ENCODE measurements at regions not wholly inside any gene's neighbourhood (a gene's known extent, or its start where the extent isn't known, plus 50 kb on each side); places are given as distances from the start of the nearest gene placed in this dataset.

GRCh38 chr16:54517181-54517580, 230.6 kb upstream of the IRX3 start:
- H3K27me3 ChIP-seq (ENCODE audit: insufficient read depth, insufficient read length), result no peaks in the 10 kb centered on the region
- H3K4me1 ChIP-seq (ENCODE audit: insufficient read depth, insufficient read length), result no peaks in the 10 kb centered on the region
- DNase-seq (ENCODE audit: low read depth, low spot score), result no peak
- no peak overlapping the region for H3K9ac ChIP-seq (ENCODE audit: insufficient read length, low read depth)
- H3K4me3 ChIP-seq (ENCODE audit: insufficient read length, low read depth), result no peak overlapping the region
- no peaks in the 10 kb centered on the region for H3K9me3 ChIP-seq (ENCODE audit: insufficient read depth, low read length)
- TF ChIP-seq SUZ12 (IDR thresholded peaks at IDR 0.05; ENCODE audit: extremely low read depth, insufficient read depth, insufficient read length), result no peak
- TF ChIP-seq ZNF274 (IDR thresholded peaks at IDR 0.05; ENCODE audit: low read depth, low read length), result no peak
- TF ChIP-seq YY1 (IDR thresholded peaks at IDR 0.05; ENCODE audit: insufficient read depth, insufficient read length), result no peak
- H3K36me3 ChIP-seq (ENCODE audit: insufficient read depth, insufficient read length, low read length), result no peaks in the 10 kb centered on the region

GRCh38 chr16:54512467-54512995, 225.9 kb upstream of the IRX3 start:
- no peak for TF ChIP-seq YY1 (IDR thresholded peaks at IDR 0.05; ENCODE audit: insufficient read depth, insufficient read length)
- H3K9me3 ChIP-seq (ENCODE audit: insufficient read depth, low read length), result no peaks in the 10 kb centered on the region
- no peak for DNase-seq (ENCODE audit: low read depth, low spot score)

GRCh38 chr16:54511222-54511731, 224.7 kb upstream of the IRX3 start:
- H3K9ac ChIP-seq (ENCODE audit: insufficient read length, low read depth), result no peak overlapping the region
- H3K9me3 ChIP-seq (ENCODE audit: insufficient read depth, low read length), result no peaks in the 10 kb centered on the region
- no peak overlapping the region for H3K4me3 ChIP-seq (ENCODE audit: insufficient read length, low read depth)
- TF ChIP-seq YY1 (IDR thresholded peaks at IDR 0.05; ENCODE audit: insufficient read depth, insufficient read length), result no peak
- H3K27me3 ChIP-seq (ENCODE audit: insufficient read depth, insufficient read length), result no peaks in the 10 kb centered on the region
- H3K4me1 ChIP-seq (ENCODE audit: insufficient read depth, insufficient read length), result peaks cover 4% of the 10 kb centered on the region
- H3K36me3 ChIP-seq (ENCODE audit: insufficient read depth, insufficient read length, low read length), result no peaks in the 10 kb centered on the region
- DNase-seq (ENCODE audit: low read depth, low spot score), result no peak

More at GRCh38 chr16:54512467-54512995, 225.9 kb upstream of the IRX3 start:
- no peak overlapping the region for H3K4me3 ChIP-seq (ENCODE audit: insufficient read length, low read depth)
- no peaks in the 10 kb centered on the region for H3K27me3 ChIP-seq (ENCODE audit: insufficient read depth, insufficient read length)
- H3K4me1 ChIP-seq (ENCODE audit: insufficient read depth, insufficient read length), result peaks cover 4% of the 10 kb centered on the region
- H3K9ac ChIP-seq (ENCODE audit: insufficient read length, low read depth), result no peak overlapping the region
- no peaks in the 10 kb centered on the region for H3K36me3 ChIP-seq (ENCODE audit: insufficient read depth, insufficient read length, low read length)

GRCh38 chr16:54510685-54511221, 224.2 kb upstream of the IRX3 start:
- no peaks in the 10 kb centered on the region for H3K36me3 ChIP-seq (ENCODE audit: insufficient read depth, insufficient read length, low read length)
- H3K4me3 ChIP-seq (ENCODE audit: insufficient read length, low read depth), result no peak overlapping the region
- no peak for DNase-seq (ENCODE audit: low read depth, low spot score)
- no peak for TF ChIP-seq SUZ12 (IDR thresholded peaks at IDR 0.05; ENCODE audit: extremely low read depth, insufficient read depth, insufficient read length)
- no peak for TF ChIP-seq ZNF274 (IDR thresholded peaks at IDR 0.05; ENCODE audit: low read depth, low read length)
- no peak overlapping the region for H3K9ac ChIP-seq (ENCODE audit: insufficient read length, low read depth)
- H3K9me3 ChIP-seq (ENCODE audit: insufficient read depth, low read length), result no peaks in the 10 kb centered on the region
- peaks cover 4% of the 10 kb centered on the region for H3K4me1 ChIP-seq (ENCODE audit: insufficient read depth, insufficient read length)
- H3K27me3 ChIP-seq (ENCODE audit: insufficient read depth, insufficient read length), result no peaks in the 10 kb centered on the region

- no peaks in the 10 kb centered on the region for H3K9me3 ChIP-seq (ENCODE audit: insufficient read depth, low read length)
- H3K4me1 ChIP-seq (ENCODE audit: insufficient read depth, insufficient read length), result peaks cover 4% of the 10 kb centered on the region
- no peaks in the 10 kb centered on the region for H3K36me3 ChIP-seq (ENCODE audit: insufficient read depth, insufficient read length, low read length)
- no peaks in the 10 kb centered on the region for H3K27me3 ChIP-seq (ENCODE audit: insufficient read depth, insufficient read length)
- TF ChIP-seq SUZ12 (IDR thresholded peaks at IDR 0.05; ENCODE audit: extremely low read depth, insufficient read depth, insufficient read length) (no peak), YY1 (IDR thresholded peaks at IDR 0.05; ENCODE audit: insufficient read depth, insufficient read length) (no peak), ZNF274 (IDR thresholded peaks at IDR 0.05; ENCODE audit: low read depth, low read length) (no peak)
- no peak overlapping the region for H3K4me3 ChIP-seq (ENCODE audit: insufficient read length, low read depth)
- DNase-seq (ENCODE audit: low read depth, low spot score), result no peak
- H3K9ac ChIP-seq (ENCODE audit: insufficient read length, low read depth), result no peak overlapping the region
These were observed 222.9 kb upstream of the IRX3 start for GRCh38 chr16:54509456-54509855.

GRCh38 chr16:54508351-54508750, 221.8 kb upstream of the IRX3 start:
- Histone ChIP-seq H3K4me3 (ENCODE audit: insufficient read length, low read depth) (no peak overlapping the region), H3K9me3 (ENCODE audit: insufficient read depth, low read length) (no peaks in the 10 kb centered on the region), H3K36me3 (ENCODE audit: insufficient read depth, insufficient read length, low read length) (no peaks in the 10 kb centered on the region), H3K27me3 (ENCODE audit: insufficient read depth, insufficient read length) (no peaks in the 10 kb centered on the region), H3K9ac (ENCODE audit: insufficient read length, low read depth) (no peak overlapping the region), H3K4me1 (ENCODE audit: insufficient read depth, insufficient read length) (peaks cover 4% of the 10 kb centered on the region)
- TF ChIP-seq YY1 (IDR thresholded peaks at IDR 0.05; ENCODE audit: insufficient read depth, insufficient read length), result no peak
- no peak for TF ChIP-seq ZNF274 (IDR thresholded peaks at IDR 0.05; ENCODE audit: low read depth, low read length)
- no peak for TF ChIP-seq SUZ12 (IDR thresholded peaks at IDR 0.05; ENCODE audit: extremely low read depth, insufficient read depth, insufficient read length)
- DNase-seq (ENCODE audit: low read depth, low spot score), result no peak

- TF ChIP-seq ZNF274 (IDR thresholded peaks at IDR 0.05; ENCODE audit: low read depth, low read length) (no peak), YY1 (IDR thresholded peaks at IDR 0.05; ENCODE audit: insufficient read depth, insufficient read length) (no peak)
- Histone ChIP-seq H3K27me3 (ENCODE audit: insufficient read depth, insufficient read length) (no peaks in the 10 kb centered on the region), H3K4me1 (ENCODE audit: insufficient read depth, insufficient read length) (peaks cover 4% of the 10 kb centered on the region), H3K36me3 (ENCODE audit: insufficient read depth, insufficient read length, low read length) (no peaks in the 10 kb centered on the region), H3K9ac (ENCODE audit: insufficient read length, low read depth) (no peak overlapping the region), H3K9me3 (ENCODE audit: insufficient read depth, low read length) (no peaks in the 10 kb centered on the region), H3K4me3 (ENCODE audit: insufficient read length, low read depth) (no peak overlapping the region)
- no peak for DNase-seq (ENCODE audit: low read depth, low spot score)
These were observed 220.3 kb upstream of the IRX3 start for GRCh38 chr16:54506741-54507500.

Measured in NT2/D1 (cell line).